ENCODE measurements at regions not wholly inside any gene's neighbourhood (a gene's known extent, or its start where the extent isn't known, plus 50 kb on each side); places are given as distances from the start of the nearest gene placed in this dataset.

GRCh38 chr1:188590641-188591040 lies 1761.9 kb downstream of the PLA2G4A start:
- Mint-ChIP-seq H3K27me3 (ENCODE audit: insufficient read depth, low read depth, poor library complexity) (no peaks in the 10 kb centered on the region), H3K4me1 (no peaks in the 10 kb centered on the region), H3K36me3 (ENCODE audit: low read depth) (peaks cover 3% of the 10 kb centered on the region; the same call in 1 of the 3 replicates), H3K9me3 (peaks cover 3% of the 10 kb centered on the region; the same call in 1 of the 3 replicates), H3K4me3 (no peak overlapping the region), H3K27ac (no peak overlapping the region)
- no peaks in the 10 kb centered on the region for H3K4me1 ChIP-seq (ENCODE audit: insufficient read depth)
- no peaks in the 10 kb centered on the region for H3F3A ChIP-seq (replicated peaks; ENCODE audit: low read depth)
- H4K20me1 ChIP-seq (replicated peaks; ENCODE audit: insufficient read depth) = no peaks in the 10 kb centered on the region
- DNase-seq (ENCODE audit: low spot score) (no peak), ATAC-seq (no peak)
- no peaks in the 10 kb centered on the region for H3K36me3 ChIP-seq (ENCODE audit: insufficient read depth)
- H3K79me2 ChIP-seq (replicated peaks; ENCODE audit: insufficient read depth) = no peaks in the 10 kb centered on the region
- no peak overlapping the region for H3K27ac ChIP-seq (ENCODE audit: low read depth)
- TF ChIP-seq, protein P1, sequence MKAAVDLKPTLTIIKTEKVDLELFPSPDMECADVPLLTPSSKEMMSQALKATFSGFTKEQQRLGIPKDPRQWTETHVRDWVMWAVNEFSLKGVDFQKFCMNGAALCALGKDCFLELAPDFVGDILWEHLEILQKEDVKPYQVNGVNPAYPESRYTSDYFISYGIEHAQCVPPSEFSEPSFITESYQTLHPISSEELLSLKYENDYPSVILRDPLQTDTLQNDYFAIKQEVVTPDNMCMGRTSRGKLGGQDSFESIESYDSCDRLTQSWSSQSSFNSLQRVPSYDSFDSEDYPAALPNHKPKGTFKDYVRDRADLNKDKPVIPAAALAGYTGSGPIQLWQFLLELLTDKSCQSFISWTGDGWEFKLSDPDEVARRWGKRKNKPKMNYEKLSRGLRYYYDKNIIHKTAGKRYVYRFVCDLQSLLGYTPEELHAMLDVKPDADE (IDR thresholded peaks at IDR 0.05) = no peak
- TF ChIP-seq REST (IDR thresholded peaks at IDR 0.05; ENCODE audit: unreplicated experiment) (no peak), JUNB (IDR thresholded peaks at IDR 0.05; ENCODE audit: unreplicated experiment) (no peak), ZNF462 (CRISPR knock-in tag; IDR thresholded peaks at IDR 0.05) (no peak), POLR2AphosphoS5 (IDR thresholded peaks at IDR 0.05; ENCODE audit: low read depth) (no peak), EZH2 (IDR thresholded peaks at IDR 0.05; ENCODE audit: low read depth, unreplicated experiment) (no peak), CREB1 (CRISPR knock-in tag; IDR thresholded peaks at IDR 0.05; ENCODE audit: low read depth) (no peak), EZH2phosphoT487 (IDR thresholded peaks at IDR 0.05; ENCODE audit: unreplicated experiment) (no peak), NANOG (IDR thresholded peaks at IDR 0.05; ENCODE audit: borderline replicate concordance) (no peak), CTCF (conservative IDR thresholded peaks at IDR 0.05; ENCODE audit: low read depth in 2 of 2) (no peak), ZNF114 (CRISPR knock-in tag; IDR thresholded peaks at IDR 0.05) (no peak), ZNF331 (CRISPR knock-in tag; IDR thresholded peaks at IDR 0.05; ENCODE audit: low read depth) (no peak), STAT1 (IDR thresholded peaks at IDR 0.05; ENCODE audit: unreplicated experiment) (no peak)
- H3K4me2 ChIP-seq = no peak overlapping the region
- H3K4me3 ChIP-seq = no peak overlapping the region
- H3K9me2 ChIP-seq (ENCODE audit: insufficient read depth) = no peaks in the 10 kb centered on the region; the same call in 1 of the 2 replicates
- H2AFZ ChIP-seq = no peak overlapping the region
- H3K27me3 ChIP-seq (ENCODE audit: insufficient read depth) = no peaks in the 10 kb centered on the region

Measured in GM23338 (cell line).